ENCODE measurements at regions not wholly inside any gene's neighbourhood (a gene's known extent, or its start where the extent isn't known, plus 50 kb on each side); places are given as distances from the start of the nearest gene placed in this dataset.
"Not testable (repeated sequence)": the region's sequence is repeated elsewhere in the genome, so short reads cannot be mapped to it uniquely, and the experiment has no call there.

DNA sequence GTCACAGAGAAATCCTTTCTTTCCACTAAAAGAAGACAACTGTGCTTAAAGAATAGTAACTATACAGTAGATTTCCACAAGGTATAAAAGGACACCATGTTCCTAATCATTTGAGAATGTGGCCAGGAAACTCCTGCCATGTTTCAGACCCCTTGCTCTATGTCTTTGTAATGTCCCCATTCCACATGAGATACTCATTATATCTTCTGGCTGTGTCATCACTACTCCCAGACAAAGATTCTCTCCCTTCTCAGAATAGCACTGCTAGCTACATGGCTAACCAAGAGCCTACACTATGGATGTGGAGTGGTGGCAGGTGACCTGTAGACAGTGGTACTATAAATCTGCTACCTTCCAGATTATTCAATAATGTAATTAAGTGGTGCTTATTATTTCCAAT is 218.1 kb upstream of the MCHR2 start:
- H3K9me3 ChIP-seq = no peaks in the 10 kb centered on the region
- no peaks in the 10 kb centered on the region for H3K36me3 ChIP-seq
- TF ChIP-seq, protein P1, sequence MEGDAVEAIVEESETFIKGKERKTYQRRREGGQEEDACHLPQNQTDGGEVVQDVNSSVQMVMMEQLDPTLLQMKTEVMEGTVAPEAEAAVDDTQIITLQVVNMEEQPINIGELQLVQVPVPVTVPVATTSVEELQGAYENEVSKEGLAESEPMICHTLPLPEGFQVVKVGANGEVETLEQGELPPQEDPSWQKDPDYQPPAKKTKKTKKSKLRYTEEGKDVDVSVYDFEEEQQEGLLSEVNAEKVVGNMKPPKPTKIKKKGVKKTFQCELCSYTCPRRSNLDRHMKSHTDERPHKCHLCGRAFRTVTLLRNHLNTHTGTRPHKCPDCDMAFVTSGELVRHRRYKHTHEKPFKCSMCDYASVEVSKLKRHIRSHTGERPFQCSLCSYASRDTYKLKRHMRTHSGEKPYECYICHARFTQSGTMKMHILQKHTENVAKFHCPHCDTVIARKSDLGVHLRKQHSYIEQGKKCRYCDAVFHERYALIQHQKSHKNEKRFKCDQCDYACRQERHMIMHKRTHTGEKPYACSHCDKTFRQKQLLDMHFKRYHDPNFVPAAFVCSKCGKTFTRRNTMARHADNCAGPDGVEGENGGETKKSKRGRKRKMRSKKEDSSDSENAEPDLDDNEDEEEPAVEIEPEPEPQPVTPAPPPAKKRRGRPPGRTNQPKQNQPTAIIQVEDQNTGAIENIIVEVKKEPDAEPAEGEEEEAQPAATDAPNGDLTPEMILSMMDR (IDR thresholded peaks at IDR 0.05) = no peak
- ATAC-seq (no peak), DNase-seq (no peak)
- no peaks in the 10 kb centered on the region for H3K4me1 ChIP-seq
- H3K27me3 ChIP-seq (ENCODE audit: low read depth) = no peaks in the 10 kb centered on the region
- H3K27ac ChIP-seq = no peak overlapping the region
- intact Hi-C loops (cut with DNase I) = no loop called here
- H3K4me3 ChIP-seq = no peak overlapping the region

DNA sequence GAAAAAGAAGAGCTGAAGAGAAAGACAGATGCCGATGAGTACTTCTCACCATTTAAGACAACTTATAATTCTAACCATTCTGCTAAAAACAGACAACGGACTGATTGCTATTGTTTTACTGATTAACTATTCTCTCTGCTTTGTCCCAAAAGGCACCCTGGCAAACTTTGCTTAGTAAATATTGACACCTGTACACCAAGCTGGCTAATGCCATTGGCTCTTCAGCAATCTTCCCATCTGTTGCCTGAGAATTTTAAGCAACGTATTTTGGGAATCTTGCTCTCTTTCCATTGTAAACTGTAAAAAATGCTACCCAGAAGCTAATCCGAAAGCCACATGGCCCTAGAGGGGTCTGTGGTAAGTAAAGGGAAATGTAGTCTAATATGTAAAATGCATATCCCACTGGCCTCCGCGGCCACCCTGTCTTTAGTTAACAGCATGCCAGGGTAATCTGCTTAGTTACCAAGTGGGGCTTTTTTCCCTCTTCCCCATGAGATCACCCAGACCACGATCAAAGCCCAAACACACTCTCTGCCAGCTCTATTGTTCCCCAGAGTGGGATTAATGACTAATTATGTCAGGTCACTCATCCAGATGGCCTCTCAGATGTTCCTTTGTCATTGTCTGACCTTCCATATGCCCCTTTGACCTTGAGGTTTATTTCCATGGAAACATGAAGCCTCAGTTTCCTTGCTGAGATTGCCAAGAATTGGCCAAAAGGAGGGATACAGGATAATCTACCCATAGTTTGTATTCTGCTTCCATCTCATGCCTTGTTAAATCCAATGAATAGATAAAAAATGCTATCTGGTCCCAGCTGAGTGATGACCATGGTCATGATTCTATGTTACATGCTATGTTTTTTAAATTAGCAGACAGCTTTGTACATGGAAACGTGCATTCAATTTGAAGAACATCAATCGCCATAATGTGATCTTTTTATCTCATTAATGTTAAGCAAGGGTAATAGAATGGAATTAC is 216.4 kb upstream of the MCHR2 start:
- Histone ChIP-seq H3K36me3 (no peaks in the 10 kb centered on the region), H3K9me3 (no peaks in the 10 kb centered on the region), H3K4me3 (no peak overlapping the region), H3K27me3 (ENCODE audit: low read depth) (no peaks in the 10 kb centered on the region), H3K4me1 (no peaks in the 10 kb centered on the region), H3K27ac (no peak overlapping the region)
- TF ChIP-seq, protein P1 (IDR thresholded peaks at IDR 0.05) = no peak
- DNase-seq (no peak), ATAC-seq (no peak)
- intact Hi-C loops (cut with DNase I) = no loop called here

DNA sequence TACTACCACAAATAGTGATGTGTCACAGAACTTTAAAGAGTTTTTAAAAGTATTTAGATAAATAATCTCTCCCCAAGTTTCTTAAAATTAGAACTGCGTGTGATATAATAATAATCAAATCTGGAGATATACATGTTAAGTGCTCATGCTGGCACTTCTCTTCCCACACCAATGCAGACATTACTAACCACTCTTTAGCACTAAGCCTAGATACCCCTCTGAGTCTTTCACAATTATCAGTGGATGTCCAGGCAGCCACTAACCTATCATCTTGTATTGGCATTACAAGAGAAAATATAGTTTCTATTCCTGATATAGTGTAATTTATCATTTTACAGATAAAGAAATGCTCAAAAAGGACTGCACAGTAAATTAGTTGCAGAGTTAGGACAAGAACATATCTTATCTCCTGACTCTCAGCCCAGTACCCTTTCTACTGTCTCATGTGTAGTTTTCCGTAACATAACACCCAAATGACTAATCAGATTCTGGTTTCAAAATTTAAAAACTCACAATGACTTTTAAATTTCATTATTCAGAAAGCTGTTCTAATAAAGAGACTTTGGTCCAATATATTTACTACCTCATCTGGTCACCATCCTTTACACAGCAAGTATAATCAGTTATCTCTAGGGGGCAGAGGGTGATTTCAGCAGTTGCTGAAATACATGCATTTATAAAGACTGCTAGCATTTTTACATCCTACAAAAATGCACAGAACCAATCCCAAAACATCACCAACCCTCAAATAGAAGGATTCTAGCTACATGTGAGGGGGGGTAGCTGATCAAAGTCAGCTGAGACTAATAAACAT is 215.5 kb upstream of the MCHR2 start:
- no peak for DNase-seq
- H3K27ac ChIP-seq = no peak overlapping the region
- TF ChIP-seq, protein P1 (IDR thresholded peaks at IDR 0.05) = no peak
- H3K27me3 ChIP-seq (ENCODE audit: low read depth) = no peaks in the 10 kb centered on the region
- H3K9me3 ChIP-seq = no peaks in the 10 kb centered on the region
- no peak for ATAC-seq
- H3K36me3 ChIP-seq = no peaks in the 10 kb centered on the region
- no peak overlapping the region for H3K4me3 ChIP-seq
- intact Hi-C loops (cut with DNase I) = no loop called here
- no peaks in the 10 kb centered on the region for H3K4me1 ChIP-seq

DNA sequence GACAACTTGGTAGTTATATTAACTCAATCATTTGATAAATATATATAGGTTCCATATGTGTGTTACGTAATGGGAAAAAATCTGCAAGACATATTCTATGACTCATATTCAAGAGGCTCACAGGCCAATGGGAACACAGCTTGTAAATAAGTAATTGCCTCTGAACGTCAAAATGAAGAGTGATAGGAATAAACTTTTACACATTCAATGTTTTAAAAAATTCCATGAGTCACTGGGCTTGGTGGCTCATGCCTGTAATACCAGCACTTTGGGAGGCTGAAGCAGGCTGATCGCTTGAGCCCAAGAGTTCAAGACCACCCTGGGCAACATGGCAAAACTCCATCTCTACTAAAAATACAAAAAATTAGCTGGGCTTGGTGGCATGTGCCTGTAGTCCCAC is 209.4 kb upstream of the MCHR2 start:
- intact Hi-C loops (cut with DNase I) = no loop called here
- TF ChIP-seq, protein P1 (IDR thresholded peaks at IDR 0.05) = no peak
- DNase-seq = no peak
- no peaks in the 10 kb centered on the region for H3K27me3 ChIP-seq (ENCODE audit: low read depth)
- no peaks in the 10 kb centered on the region for H3K4me1 ChIP-seq
- no peaks in the 10 kb centered on the region for H3K36me3 ChIP-seq
- no peak overlapping the region for H3K27ac ChIP-seq
- H3K4me3 ChIP-seq = no peak overlapping the region
- H3K9me3 ChIP-seq = no peaks in the 10 kb centered on the region
- no peak for ATAC-seq

DNA sequence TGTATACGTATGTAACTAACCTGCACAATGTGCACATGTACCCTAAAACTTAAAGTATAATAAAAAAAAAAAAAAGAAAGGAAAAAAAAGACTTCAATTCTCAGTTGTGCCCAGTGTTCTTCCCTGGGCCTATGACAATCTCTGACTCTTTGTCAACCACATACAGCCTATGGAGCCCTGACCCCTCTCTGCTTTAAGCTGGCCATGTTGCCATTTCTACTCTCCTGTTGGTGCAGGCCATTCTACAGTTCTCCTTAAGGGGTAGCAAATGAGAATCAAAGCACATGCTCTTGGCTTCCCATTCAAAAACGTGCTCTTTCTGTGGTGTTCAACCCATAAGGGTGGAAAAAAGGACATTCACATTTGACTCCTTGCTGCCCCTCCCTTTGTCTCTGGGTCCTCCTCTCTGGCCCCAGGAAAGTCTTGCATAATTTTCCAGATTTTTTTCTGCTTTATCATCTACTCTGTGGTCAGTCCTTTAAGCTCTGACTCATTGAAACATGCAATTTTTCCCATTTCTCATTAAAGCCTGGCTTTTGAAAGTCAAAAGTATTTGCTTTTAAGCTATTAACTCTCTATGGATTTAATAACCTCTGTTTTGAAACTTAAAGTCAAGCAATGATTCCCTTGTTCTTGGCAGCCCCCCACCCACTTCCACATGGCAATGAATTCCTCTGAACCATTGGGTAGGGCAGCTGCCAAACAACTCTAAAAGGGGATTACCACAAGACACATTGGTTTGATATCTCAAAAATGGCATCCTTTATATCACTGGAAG is 208.6 kb upstream of the MCHR2 start:
- H3K4me3 ChIP-seq = no peak overlapping the region
- no peaks in the 10 kb centered on the region for H3K27me3 ChIP-seq (ENCODE audit: low read depth)
- H3K27ac ChIP-seq = no peak overlapping the region
- no peaks in the 10 kb centered on the region for H3K4me1 ChIP-seq
- H3K9me3 ChIP-seq = no peaks in the 10 kb centered on the region
- intact Hi-C loops (cut with DNase I) = no loop called here
- TF ChIP-seq, protein P1 (IDR thresholded peaks at IDR 0.05) = no peak
- ATAC-seq = no peak
- no peak for DNase-seq
- H3K36me3 ChIP-seq = no peaks in the 10 kb centered on the region

DNA sequence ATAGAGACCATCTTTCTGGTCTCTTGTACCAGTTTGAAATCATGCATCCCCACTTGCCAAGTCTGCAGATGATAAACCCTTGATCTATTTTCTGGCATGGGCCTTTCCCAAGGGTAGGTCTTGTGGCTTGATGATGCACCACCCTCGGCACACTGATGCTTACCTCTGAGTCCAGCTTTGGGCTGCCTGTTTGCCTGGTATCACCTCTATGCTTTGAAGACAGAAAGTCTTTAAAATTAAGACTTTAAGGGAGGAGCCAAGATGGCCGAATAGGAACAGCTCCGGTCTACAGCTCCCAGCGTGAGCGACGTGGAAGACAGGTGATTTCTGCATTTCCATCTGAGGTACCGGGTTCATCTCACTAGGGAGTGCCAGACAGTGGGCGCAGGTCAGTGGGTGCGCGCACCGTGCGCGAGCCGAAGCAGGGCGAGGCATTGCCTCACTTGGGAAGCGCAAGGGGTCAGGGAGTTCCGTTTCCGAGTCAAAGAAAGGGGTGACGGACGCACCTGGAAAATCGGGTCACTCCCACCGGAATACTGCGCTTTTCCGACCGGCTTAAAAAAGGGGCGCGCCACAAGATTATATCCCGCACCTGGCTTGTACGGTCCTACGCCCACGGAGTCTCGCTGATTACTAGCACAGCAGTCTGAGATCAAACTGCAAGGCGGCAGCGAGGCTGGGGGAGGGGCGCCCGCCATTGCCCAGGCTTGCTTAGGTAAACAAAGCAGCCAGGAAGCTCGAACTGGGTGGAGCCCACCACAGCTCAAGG is 202.4 kb upstream of the MCHR2 start:
- intact Hi-C loops (cut with DNase I); H3K9me3 ChIP-seq; H3K27me3 ChIP-seq (ENCODE audit: low read depth); H3K27ac ChIP-seq; H3K4me1 ChIP-seq; H3K36me3 ChIP-seq; H3K4me3 ChIP-seq; ATAC-seq; DNase-seq: not testable (repeated sequence)

DNA sequence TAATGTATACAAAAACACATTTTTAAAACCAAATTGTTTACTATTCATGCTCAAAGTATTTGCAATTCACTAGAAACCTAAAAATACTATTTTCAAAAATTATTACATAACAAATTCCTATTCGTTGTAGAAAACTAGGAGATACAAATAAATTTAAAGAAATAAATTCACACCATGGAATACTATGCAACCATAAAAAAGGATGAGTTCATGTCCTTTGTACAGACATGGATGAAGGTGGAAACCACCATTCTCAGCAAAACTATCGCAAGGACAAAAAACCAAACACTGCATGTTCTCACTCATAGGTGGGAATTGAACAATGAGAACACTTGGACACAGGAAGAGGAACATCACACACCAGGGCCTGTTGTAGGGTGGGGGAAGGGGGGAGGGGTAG is 201.2 kb upstream of the MCHR2 start:
- H3K27me3 ChIP-seq (ENCODE audit: low read depth); intact Hi-C loops (cut with DNase I); H3K36me3 ChIP-seq; H3K4me3 ChIP-seq; H3K4me1 ChIP-seq; H3K9me3 ChIP-seq; DNase-seq; ATAC-seq; H3K27ac ChIP-seq: not testable (repeated sequence)
